Thoracic aorta (tissue), 2 donors: ENCODE measurements at regions not wholly inside any gene's neighbourhood (a gene's known extent, or its start where the extent isn't known, plus 50 kb on each side); places are given as distances from the start of the nearest gene placed in this dataset.
"Not testable (repeated sequence)": the region's sequence is repeated elsewhere in the genome, so short reads cannot be mapped to it uniquely, and the experiment has no call there.

Experiments used
- ATAC-seq: fragments of 150-250 bp; one replicate; pipeline ENCODE4 v1.8.0; 2017; ENCODE audit warnings: low read depth; ENCODE audit not compliant: insufficient number of reproducible peaks, low FRiP score
- DNase-seq: peaks from one replicate; pipeline ENCODE4 v3.0.0-alpha.2; 2020; ENCODE audit warnings: low spot score
- H3K27ac ChIP-seq, 2 donors: fragments of 200-600 bp; sonication (generic); 1 replicate in 1 of 2; 2 replicates in 1 of 2; pipeline ENCODE4 v1.5.1; 2016; ENCODE audit warnings: mild to moderate bottlenecking in 2 of 2, moderate library complexity in 2 of 2
- H3K27me3 ChIP-seq: fragments of 200-600 bp; sonication (generic); replicated peaks from 2 replicates; pipeline ENCODE4 v1.6.0; 2016; ENCODE audit warnings: mild to moderate bottlenecking; ENCODE audit not compliant: insufficient read depth
- H3K36me3 ChIP-seq: fragments of 200-600 bp; sonication (generic); one replicate; pipeline ENCODE4 v1.5.1; 2016
- H3K4me1 ChIP-seq, 2 donors: fragments of 200-600 bp; sonication (generic); 1 replicate in 1 of 2; 2 replicates in 1 of 2; pipeline versions ENCODE4 v1.5.1 to v1.6.0; 2016; ENCODE audit warnings: low read depth in 2 of 2, mild to moderate bottlenecking in 1 of 2; ENCODE audit not compliant: control insufficient read depth in 1 of 2
- H3K4me3 ChIP-seq: fragments of 200-600 bp; sonication (generic); 2 replicates; pipeline ENCODE4 v1.5.1; 2016; ENCODE audit warnings: mild to moderate bottlenecking
- H3K9me3 ChIP-seq: fragments of 200-600 bp; sonication (generic); 2 replicates; pipeline ENCODE4 v1.5.1; 2016
- TF ChIP-seq, protein P1 (sequence below): fragments of 200-600 bp; sonication (generic); IDR thresholded peaks from one replicate; pipeline ENCODE4 v1.5.1; 2019; ENCODE audit warnings: antibody characterized with exemption

DNA sequence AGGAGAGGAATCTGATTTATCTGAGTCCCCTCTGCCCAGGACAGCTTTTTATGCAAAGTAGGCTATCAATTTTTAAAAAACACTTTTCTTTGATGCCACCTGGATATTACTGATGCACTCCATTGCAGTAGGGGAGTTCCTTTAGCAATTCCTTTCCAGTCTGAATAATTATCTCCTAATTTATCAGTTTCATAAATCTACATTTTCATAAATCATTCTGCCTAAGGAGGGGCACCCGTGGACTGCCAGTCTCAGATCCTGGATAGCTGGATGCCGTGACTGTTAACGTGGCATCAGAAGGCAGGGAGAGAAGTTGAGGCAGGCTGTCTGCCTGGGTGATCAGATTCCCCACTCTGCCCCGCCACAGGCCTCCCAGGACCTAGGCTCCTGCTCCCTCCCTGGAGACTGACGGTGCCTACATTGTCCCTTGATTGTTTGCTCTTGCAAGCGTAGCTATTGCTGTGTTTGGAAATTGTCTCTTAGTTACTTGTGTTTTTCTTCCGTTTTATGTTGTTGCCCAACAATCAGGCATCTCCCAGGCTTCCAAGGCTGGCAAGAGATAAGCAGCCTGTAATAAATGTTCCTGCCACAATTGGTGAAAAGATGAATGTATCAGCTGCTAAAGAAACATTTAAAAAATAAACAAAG, 75.2 kb downstream of the KATNIP start:
- H3K4me1 ChIP-seq: peaks cover 6 to 18% of the 10 kb centered on the region in 2 donors
- TF ChIP-seq, protein P1, sequence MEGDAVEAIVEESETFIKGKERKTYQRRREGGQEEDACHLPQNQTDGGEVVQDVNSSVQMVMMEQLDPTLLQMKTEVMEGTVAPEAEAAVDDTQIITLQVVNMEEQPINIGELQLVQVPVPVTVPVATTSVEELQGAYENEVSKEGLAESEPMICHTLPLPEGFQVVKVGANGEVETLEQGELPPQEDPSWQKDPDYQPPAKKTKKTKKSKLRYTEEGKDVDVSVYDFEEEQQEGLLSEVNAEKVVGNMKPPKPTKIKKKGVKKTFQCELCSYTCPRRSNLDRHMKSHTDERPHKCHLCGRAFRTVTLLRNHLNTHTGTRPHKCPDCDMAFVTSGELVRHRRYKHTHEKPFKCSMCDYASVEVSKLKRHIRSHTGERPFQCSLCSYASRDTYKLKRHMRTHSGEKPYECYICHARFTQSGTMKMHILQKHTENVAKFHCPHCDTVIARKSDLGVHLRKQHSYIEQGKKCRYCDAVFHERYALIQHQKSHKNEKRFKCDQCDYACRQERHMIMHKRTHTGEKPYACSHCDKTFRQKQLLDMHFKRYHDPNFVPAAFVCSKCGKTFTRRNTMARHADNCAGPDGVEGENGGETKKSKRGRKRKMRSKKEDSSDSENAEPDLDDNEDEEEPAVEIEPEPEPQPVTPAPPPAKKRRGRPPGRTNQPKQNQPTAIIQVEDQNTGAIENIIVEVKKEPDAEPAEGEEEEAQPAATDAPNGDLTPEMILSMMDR: no peak

DNA sequence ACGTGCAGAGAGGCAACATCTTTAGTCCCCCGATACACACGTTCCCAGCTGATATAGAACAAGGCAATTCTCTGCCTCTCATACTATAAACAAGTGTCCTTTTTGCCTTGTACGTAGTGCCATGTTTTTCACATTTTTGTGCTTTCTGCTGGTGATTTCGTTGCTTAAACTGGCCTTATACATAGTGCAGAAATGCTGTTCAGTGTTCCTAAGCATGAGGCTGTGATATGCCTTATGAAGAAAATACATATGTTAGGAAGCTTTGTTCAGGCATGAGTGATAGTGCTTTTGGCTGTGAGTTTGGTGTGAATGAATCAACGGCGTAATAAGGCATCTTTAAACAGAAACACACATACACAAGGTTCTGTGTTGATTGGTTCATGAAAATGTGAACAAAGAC, 77.2 kb downstream of the KATNIP start:
- Histone ChIP-seq H3K4me1 (peaks cover 6 to 18% of the 10 kb centered on the region in 2 donors), H3K4me3 (no peak overlapping the region), H3K27ac (no peak overlapping the region), H3K36me3 (no peaks in the 10 kb centered on the region), H3K9me3 (no peaks in the 10 kb centered on the region), H3K27me3 (no peaks in the 10 kb centered on the region)
- ATAC-seq (no peak), DNase-seq (no peak)
- TF ChIP-seq, protein P1: no peak

More for the DNA sequence above, 75.2 kb downstream of the KATNIP start:
- Histone ChIP-seq H3K36me3 (no peaks in the 10 kb centered on the region), H3K27me3 (no peaks in the 10 kb centered on the region), H3K27ac (no peak overlapping the region), H3K9me3 (no peaks in the 10 kb centered on the region), H3K4me3 (no peak overlapping the region)
- ATAC-seq: no peak
- no peak for DNase-seq

GRCh38 chr16:27628241-27628942, 78.4 kb downstream of the KATNIP start:
- ATAC-seq (no peak), DNase-seq (no peak)
- Histone ChIP-seq H3K4me1 (peaks cover 6 to 18% of the 10 kb centered on the region in 2 donors), H3K36me3 (no peaks in the 10 kb centered on the region), H3K4me3 (no peak overlapping the region), H3K27ac (no peak overlapping the region), H3K9me3 (no peaks in the 10 kb centered on the region), H3K27me3 (no peaks in the 10 kb centered on the region)
- TF ChIP-seq, protein P1: no peak

DNA sequence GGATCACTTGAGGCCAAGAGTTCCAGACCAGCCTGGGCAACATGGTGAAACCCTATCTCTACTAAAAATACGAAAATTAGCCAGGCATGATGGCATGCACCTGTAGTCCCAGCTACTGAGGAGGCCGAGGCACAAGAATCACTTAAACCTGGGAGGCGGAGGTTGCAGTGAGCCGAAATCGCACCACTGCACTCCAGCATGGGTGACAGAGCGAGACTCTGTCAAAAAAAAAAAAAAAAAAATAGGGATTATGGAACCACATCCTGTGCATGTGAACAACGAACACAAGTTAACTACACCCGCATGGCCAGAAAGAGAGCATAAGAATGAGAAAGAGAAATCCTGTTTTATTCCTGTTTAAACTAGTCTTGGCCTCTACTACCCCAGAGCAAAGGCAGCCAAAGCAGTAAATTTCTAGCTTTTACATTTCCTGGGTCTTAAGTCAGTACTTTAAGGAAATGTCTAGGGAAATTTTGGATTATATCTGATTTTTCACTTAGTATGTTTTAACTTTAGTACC, 79.1 kb downstream of the KATNIP start:
- peaks cover 6 to 18% of the 10 kb centered on the region in 2 donors for H3K4me1 ChIP-seq
- not testable (repeated sequence) for DNase-seq, H3K36me3 ChIP-seq, ATAC-seq, H3K27ac ChIP-seq, H3K9me3 ChIP-seq, H3K4me3 ChIP-seq, H3K27me3 ChIP-seq

- no peaks in the 10 kb centered on the region for H3K9me3 ChIP-seq
- TF ChIP-seq, protein P1: no peak
Observed at GRCh38 chr16:27632216-27632615, 82.3 kb downstream of the KATNIP start.

More at GRCh38 chr16:27632216-27632615, 82.3 kb downstream of the KATNIP start:
- Histone ChIP-seq H3K4me3 (no peak overlapping the region), H3K36me3 (no peaks in the 10 kb centered on the region), H3K4me1 (no peaks in the 10 kb centered on the region), H3K27me3 (no peaks in the 10 kb centered on the region), H3K27ac (no peak overlapping the region)
- no peak for ATAC-seq
- DNase-seq: no peak
